Neutrophil (primary cell): ENCODE measurements at regions not wholly inside any gene's neighbourhood (a gene's known extent, or its start where the extent isn't known, plus 50 kb on each side); places are given as distances from the start of the nearest gene placed in this dataset.

ENCODE experiments used
- H3K27ac ChIP-seq: fragments of 200-600 bp; sonication (generic); 2 replicates; pipeline ENCODE4 v1.5.1; 2016; ENCODE audit warnings: mild to moderate bottlenecking, moderate library complexity
- H3K27me3 ChIP-seq: fragments of 200-600 bp; sonication (generic); 2 replicates; pipeline ENCODE4 v1.6.0; 2016; ENCODE audit warnings: mild to moderate bottlenecking
- H3K36me3 ChIP-seq: fragments of 200-600 bp; sonication (generic); 2 replicates; pipeline ENCODE4 v1.5.1; 2017
- H3K4me1 ChIP-seq, 2 experiments: fragments of 200-600 bp in 1 of 2; sonication (generic) in 1 of 2; 1 replicate in 1 of 2; 2 replicates in 1 of 2; pipeline versions ENCODE4 v1.5.1 to v1.6.1; 2013 to 2016; ENCODE audit warnings: low read depth in 1 of 2, low read length in 1 of 2, mild to moderate bottlenecking in 1 of 2, moderate library complexity in 1 of 2; ENCODE audit not compliant: control insufficient read depth in 1 of 2, insufficient read depth in 1 of 2
- H3K4me3 ChIP-seq, 2 experiments: fragments of 200-600 bp in 1 of 2; sonication (generic) in 1 of 2; 1 replicate in 1 of 2; 2 replicates in 1 of 2; pipeline ENCODE4 v1.5.1; 2013 to 2016; ENCODE audit warnings: low read depth in 1 of 2, low read length in 1 of 2, mild to moderate bottlenecking in 1 of 2, moderate library complexity in 1 of 2
- H3K9me3 ChIP-seq: fragments of 200-600 bp; sonication (generic); 2 replicates; pipeline ENCODE4 v1.5.1; 2016
- TF ChIP-seq, protein P1 (sequence below): fragments of 200-600 bp; sonication (generic); IDR thresholded peaks from 2 replicates; pipeline ENCODE4 v1.5.1; 2016; ENCODE audit warnings: antibody characterized with exemption

DNA sequence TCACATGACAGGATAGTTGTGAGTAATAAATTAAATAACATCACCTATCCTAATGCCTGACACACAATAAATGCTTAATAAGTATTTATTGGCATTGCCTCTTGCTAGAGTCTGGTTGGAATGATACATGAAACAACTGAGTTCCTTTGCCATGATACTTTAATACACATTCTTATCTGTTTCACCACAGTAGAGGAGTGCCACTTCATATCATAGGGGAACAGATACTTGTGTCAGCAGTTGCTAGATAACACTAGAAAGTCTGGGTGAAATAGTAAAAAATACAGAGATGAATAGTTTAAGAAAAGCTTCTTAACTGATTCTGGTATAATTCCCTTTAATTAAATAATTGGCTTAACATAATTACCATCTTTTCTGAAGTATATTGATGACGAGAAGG lies 380.0 kb upstream of the GOLIM4 start:
- Histone ChIP-seq H3K27ac (no peak overlapping the region), H3K9me3 (no peaks in the 10 kb centered on the region)
- TF ChIP-seq, protein P1, sequence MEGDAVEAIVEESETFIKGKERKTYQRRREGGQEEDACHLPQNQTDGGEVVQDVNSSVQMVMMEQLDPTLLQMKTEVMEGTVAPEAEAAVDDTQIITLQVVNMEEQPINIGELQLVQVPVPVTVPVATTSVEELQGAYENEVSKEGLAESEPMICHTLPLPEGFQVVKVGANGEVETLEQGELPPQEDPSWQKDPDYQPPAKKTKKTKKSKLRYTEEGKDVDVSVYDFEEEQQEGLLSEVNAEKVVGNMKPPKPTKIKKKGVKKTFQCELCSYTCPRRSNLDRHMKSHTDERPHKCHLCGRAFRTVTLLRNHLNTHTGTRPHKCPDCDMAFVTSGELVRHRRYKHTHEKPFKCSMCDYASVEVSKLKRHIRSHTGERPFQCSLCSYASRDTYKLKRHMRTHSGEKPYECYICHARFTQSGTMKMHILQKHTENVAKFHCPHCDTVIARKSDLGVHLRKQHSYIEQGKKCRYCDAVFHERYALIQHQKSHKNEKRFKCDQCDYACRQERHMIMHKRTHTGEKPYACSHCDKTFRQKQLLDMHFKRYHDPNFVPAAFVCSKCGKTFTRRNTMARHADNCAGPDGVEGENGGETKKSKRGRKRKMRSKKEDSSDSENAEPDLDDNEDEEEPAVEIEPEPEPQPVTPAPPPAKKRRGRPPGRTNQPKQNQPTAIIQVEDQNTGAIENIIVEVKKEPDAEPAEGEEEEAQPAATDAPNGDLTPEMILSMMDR: no peak

DNA sequence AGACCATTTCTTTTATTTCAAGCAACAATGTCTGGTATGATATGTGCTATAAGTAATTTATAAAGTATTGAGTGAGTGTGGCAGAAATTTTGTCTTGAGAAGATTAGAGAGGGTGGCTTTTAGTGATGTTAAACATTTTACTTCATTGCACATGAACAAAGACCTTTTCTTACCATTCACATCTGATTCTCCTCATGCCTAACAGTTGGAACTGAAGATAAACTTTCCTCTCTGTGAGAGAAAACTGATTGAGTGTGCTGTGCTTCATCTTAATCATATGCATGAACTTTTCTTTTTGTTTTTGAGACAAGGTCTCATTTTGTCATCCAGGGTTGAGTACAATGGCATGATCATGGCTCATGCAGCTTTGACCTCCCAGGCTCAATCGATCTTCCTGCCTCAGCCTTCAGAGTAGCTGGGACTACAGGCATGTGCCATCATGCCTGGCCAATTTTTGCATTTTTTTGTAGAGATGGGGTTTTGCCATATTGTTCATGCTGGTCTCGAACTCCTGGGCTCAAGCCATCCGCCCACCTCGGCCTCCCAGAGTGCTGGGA lies 377.7 kb upstream of the GOLIM4 start:
- TF ChIP-seq, protein P1: no peak
- no peak overlapping the region for H3K4me3 ChIP-seq
- no peaks in the 10 kb centered on the region for H3K9me3 ChIP-seq
- H3K27ac ChIP-seq: no peak overlapping the region
- no peaks in the 10 kb centered on the region for H3K4me1 ChIP-seq
- H3K36me3 ChIP-seq: no peaks in the 10 kb centered on the region
- H3K27me3 ChIP-seq: no peaks in the 10 kb centered on the region

More for the DNA sequence above, 380.0 kb upstream of the GOLIM4 start:
- no peak overlapping the region for H3K4me3 ChIP-seq
- no peaks in the 10 kb centered on the region for H3K36me3 ChIP-seq
- H3K4me1 ChIP-seq: no peaks in the 10 kb centered on the region
- H3K27me3 ChIP-seq: no peaks in the 10 kb centered on the region

DNA sequence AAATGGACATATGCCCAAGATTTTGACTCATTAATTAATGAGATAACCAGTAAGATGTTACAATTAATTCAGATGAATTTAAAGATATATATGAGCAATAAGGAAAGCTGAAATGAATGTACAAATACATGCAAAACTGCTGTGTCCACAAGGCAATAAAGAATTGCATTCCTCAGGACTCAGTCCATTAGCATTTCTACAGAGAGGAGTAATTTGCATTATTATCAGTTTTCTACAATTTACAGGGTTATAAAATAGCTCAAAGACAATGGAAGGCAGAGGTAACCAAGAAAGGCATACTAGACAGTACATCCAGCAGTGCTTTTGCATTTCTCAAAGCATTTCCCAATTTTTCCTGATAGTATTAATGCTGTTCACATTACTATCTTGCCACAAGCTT lies 377.1 kb upstream of the GOLIM4 start:
- Histone ChIP-seq H3K27me3 (no peaks in the 10 kb centered on the region), H3K27ac (no peak overlapping the region), H3K36me3 (no peaks in the 10 kb centered on the region), H3K4me3 (no peak overlapping the region), H3K9me3 (no peaks in the 10 kb centered on the region), H3K4me1 (no peaks in the 10 kb centered on the region)
- TF ChIP-seq, protein P1: no peak

DNA sequence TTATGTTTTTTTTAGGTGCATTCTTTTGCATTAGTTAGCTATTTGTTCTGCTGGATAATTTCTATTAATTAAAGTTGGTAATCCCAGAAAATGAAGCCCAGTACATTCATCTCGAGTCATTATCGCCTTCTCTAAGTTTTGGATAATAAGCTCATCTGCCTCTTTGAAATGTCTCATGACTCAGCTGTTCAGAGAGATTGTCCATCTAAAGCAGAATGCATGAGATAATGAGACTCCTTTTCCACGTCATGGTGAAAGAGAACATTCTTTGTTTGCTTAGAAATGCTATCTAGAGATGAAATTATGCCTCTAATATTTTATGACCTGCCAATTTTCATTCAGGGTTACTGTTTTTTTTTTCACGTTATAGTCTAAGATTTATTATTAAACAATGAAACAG lies 374.7 kb upstream of the GOLIM4 start:
- no peaks in the 10 kb centered on the region for H3K36me3 ChIP-seq
- H3K9me3 ChIP-seq: no peaks in the 10 kb centered on the region
- H3K27ac ChIP-seq: no peak overlapping the region
- H3K27me3 ChIP-seq: no peaks in the 10 kb centered on the region
- H3K4me1 ChIP-seq: no peaks in the 10 kb centered on the region
- H3K4me3 ChIP-seq: no peak overlapping the region
- TF ChIP-seq, protein P1: no peak

DNA sequence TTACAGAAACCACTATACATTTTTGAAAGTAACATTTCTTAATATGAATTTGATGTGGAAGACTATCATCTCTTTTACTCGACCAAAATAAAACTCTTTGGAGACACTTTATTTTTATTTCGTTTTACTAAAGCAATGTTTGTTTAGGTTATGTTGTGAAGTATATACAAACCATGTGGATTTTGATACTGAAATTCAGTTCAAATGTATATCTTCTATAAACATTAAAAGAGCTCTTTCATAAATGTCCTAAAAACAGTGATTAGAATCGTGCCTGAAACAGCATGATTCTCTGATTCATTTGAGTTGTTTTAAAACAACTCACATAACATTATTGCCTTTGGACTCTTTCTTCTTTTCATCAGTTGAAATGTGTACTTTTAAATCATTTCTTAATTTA lies 373.7 kb upstream of the GOLIM4 start:
- Histone ChIP-seq H3K36me3 (no peaks in the 10 kb centered on the region), H3K4me1 (no peaks in the 10 kb centered on the region), H3K9me3 (no peaks in the 10 kb centered on the region), H3K27me3 (no peaks in the 10 kb centered on the region), H3K27ac (no peak overlapping the region), H3K4me3 (no peak overlapping the region)
- TF ChIP-seq, protein P1: no peak
